ENCODE measurements at regions not wholly inside any gene's neighbourhood (a gene's known extent, or its start where the extent isn't known, plus 50 kb on each side); places are given as distances from the start of the nearest gene placed in this dataset.

DNA sequence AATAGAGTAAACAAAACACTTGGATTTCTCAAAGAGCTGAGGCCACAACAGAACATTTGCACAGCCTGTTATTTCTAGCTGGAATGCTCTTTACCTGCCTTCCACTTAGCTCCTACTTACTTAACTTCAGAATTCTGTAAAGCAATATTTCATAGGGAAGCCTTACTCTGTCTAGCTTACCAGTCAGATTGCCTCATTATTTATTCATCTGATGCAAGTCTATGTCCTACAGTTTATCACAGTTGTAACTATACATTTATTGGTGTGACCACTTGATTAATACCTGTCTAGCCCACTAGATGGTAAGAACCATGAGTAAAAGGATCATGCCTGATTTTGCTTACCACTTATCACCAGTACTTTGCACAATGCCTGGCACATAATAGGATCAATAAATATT lies 56.1 kb upstream of the ME3 start:
- no peak overlapping the region for H3K4me3 ChIP-seq (ENCODE audit: low read depth in 1 of 5, low read length in 5 of 5)
- no peaks in the 10 kb centered on the region for H3K4me1 ChIP-seq (ENCODE audit: control insufficient read depth in 5 of 5, insufficient read depth in 5 of 5, low read length in 5 of 5)
- no peak overlapping the region for H3K27ac ChIP-seq (ENCODE audit: low read depth, low read length)
- H3K9ac ChIP-seq (ENCODE audit: low read length in 5 of 5) = no peak overlapping the region
- peaks cover 0 to 3% (median 0%) of the 10 kb centered on the region in 5 donors for H3K9me3 ChIP-seq (ENCODE audit: control insufficient read depth in 5 of 5, low read length in 5 of 5)
- no peaks in the 10 kb centered on the region for H3K36me3 ChIP-seq (ENCODE audit: control insufficient read depth in 5 of 5, insufficient read depth in 5 of 5, low read length in 5 of 5)
- H3K27me3 ChIP-seq (ENCODE audit: control insufficient read depth in 5 of 5, insufficient read depth in 4 of 5, low read length in 5 of 5) = no peaks in the 10 kb centered on the region

DNA sequence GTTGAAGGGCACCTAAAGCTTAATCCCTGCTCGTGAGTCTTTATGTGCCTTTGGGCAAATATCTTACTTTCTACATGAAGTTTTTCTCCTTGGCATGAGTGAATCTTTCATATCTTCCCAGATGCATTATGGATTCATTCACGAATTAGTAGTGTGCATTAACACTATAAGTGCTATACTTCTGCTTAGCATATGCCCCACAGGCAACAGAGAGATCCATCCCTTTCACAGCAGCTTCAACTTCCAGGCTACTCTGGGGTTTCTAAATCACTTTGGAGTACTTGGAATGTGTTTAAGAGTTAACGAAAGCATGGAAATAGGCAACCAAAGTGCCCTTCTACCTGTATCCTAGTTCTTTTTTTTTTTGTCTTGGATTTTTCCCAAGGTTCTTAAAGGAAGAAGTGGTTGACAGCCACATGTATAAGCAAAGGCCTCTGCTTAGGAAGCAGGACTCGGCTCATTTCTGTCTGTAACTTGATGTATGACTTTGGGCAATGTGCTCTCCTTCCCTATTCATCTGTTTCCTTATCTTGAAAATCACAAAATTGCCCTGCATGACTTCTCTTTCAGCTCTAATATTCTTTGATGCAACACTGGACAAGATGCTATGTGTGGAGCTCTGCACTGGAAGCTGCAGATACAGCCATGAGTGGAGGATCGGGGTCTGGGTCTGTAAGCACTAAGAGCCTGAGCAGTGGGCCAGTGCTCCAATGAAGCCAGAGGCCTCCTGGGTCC lies 54.5 kb upstream of the ME3 start:
- H3K9ac ChIP-seq (ENCODE audit: low read length in 5 of 5) = no peak overlapping the region
- H3K27ac ChIP-seq (ENCODE audit: low read depth, low read length) = no peak overlapping the region
- H3K9me3 ChIP-seq (ENCODE audit: control insufficient read depth in 5 of 5, low read length in 5 of 5) = peaks cover 0 to 11% (median 8%) of the 10 kb centered on the region in 5 donors
- no peaks in the 10 kb centered on the region for H3K27me3 ChIP-seq (ENCODE audit: control insufficient read depth in 5 of 5, insufficient read depth in 4 of 5, low read length in 5 of 5)
- no peaks in the 10 kb centered on the region for H3K4me1 ChIP-seq (ENCODE audit: control insufficient read depth in 5 of 5, insufficient read depth in 5 of 5, low read length in 5 of 5)
- H3K4me3 ChIP-seq (ENCODE audit: low read depth in 1 of 5, low read length in 5 of 5) = no peak overlapping the region
- H3K36me3 ChIP-seq (ENCODE audit: control insufficient read depth in 5 of 5, insufficient read depth in 5 of 5, low read length in 5 of 5) = no peaks in the 10 kb centered on the region

DNA sequence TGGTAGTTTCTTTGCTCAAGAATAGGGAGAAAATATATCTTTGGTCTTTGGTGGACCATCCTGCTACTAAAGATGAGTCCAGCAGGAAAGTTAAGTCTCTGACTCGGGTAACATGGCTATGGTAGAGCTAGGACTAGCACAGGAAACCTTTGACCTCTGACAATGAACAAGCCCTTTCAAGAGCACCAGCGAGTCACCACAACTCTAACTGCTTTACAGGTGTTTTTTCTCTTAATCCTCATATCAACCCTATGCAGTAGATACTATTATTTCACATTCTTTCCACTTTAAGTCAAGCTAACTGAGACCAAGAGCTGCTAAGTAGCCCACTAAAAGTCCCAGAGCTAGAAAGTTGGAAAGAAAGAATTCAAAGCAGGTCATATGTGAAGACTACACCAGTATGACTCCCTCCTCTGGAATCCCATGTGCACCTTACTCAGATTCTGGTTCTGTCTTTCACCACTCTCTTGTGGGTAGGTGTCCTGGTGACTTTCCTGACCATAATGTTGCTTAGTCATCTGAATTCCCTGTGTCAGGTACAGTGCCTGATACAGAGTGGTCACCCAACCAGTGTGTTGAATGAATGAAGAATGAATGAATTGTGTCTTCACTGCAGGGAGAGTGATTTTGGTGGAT lies 53.8 kb upstream of the ME3 start:
- no peaks in the 10 kb centered on the region for H3K4me1 ChIP-seq (ENCODE audit: control insufficient read depth in 5 of 5, insufficient read depth in 5 of 5, low read length in 5 of 5)
- H3K27ac ChIP-seq (ENCODE audit: low read depth, low read length) = no peak overlapping the region
- peaks cover 0 to 18% (median 14%) of the 10 kb centered on the region in 5 donors for H3K9me3 ChIP-seq (ENCODE audit: control insufficient read depth in 5 of 5, low read length in 5 of 5)
- H3K9ac ChIP-seq (ENCODE audit: low read length in 5 of 5) = no peak overlapping the region
- H3K4me3 ChIP-seq (ENCODE audit: low read depth in 1 of 5, low read length in 5 of 5) = no peak overlapping the region
- no peaks in the 10 kb centered on the region for H3K27me3 ChIP-seq (ENCODE audit: control insufficient read depth in 5 of 5, insufficient read depth in 4 of 5, low read length in 5 of 5)
- H3K36me3 ChIP-seq (ENCODE audit: control insufficient read depth in 5 of 5, insufficient read depth in 5 of 5, low read length in 5 of 5) = no peaks in the 10 kb centered on the region

DNA sequence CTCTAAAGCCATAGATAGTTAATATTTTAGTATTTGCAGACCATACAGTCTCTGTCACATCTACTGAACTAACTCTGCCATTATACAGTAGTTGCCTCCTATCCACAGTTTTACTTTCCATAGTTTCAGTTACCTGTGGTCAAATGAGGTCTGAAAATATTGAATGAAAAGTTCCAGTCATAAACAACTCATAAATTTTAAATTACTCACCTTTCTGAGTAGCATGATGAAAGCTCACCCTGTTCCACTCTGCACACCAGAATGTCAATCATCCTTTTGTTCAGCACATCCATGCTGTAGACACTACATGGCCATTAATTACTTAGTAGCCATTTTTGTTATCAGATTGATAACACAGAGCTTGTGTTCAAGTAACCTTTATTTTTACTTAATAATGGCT lies 51.7 kb upstream of the ME3 start:
- no peak overlapping the region for H3K27ac ChIP-seq (ENCODE audit: low read depth, low read length)
- H3K36me3 ChIP-seq (ENCODE audit: control insufficient read depth in 5 of 5, insufficient read depth in 5 of 5, low read length in 5 of 5) = no peaks in the 10 kb centered on the region
- H3K4me3 ChIP-seq (ENCODE audit: low read depth in 1 of 5, low read length in 5 of 5) = no peak overlapping the region
- H3K4me1 ChIP-seq (ENCODE audit: control insufficient read depth in 5 of 5, insufficient read depth in 5 of 5, low read length in 5 of 5) = no peaks in the 10 kb centered on the region
- H3K9me3 ChIP-seq (ENCODE audit: control insufficient read depth in 5 of 5, low read length in 5 of 5) = peaks cover 0 to 18% (median 14%) of the 10 kb centered on the region in 5 donors
- H3K9ac ChIP-seq (ENCODE audit: low read length in 5 of 5) = no peak overlapping the region
- no peaks in the 10 kb centered on the region for H3K27me3 ChIP-seq (ENCODE audit: control insufficient read depth in 5 of 5, insufficient read depth in 4 of 5, low read length in 5 of 5)

DNA sequence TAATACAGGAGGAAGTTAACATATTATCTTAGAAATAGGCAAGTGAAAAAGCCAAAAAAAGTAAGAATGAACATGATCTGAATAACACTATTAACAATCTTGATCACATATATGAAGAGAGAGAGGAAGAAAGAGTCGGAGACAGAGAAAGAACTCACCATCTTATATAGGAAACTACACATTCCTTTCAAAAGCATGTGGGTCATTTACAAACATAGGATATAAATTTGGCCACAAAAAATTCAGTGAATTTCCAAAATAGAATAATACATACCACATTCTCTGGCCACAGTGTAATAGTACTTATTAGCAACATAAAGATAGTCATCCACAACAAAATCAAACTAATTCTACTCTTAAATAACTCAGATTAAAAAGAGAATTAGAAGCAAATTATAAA lies 50.9 kb upstream of the ME3 start:
- Histone ChIP-seq H3K9me3 (ENCODE audit: control insufficient read depth in 5 of 5, low read length in 5 of 5) (peaks cover 0 to 18% (median 14%) of the 10 kb centered on the region in 5 donors), H3K36me3 (ENCODE audit: control insufficient read depth in 5 of 5, insufficient read depth in 5 of 5, low read length in 5 of 5) (no peaks in the 10 kb centered on the region), H3K27ac (ENCODE audit: low read depth, low read length) (no peak overlapping the region), H3K27me3 (ENCODE audit: control insufficient read depth in 5 of 5, insufficient read depth in 4 of 5, low read length in 5 of 5) (no peaks in the 10 kb centered on the region), H3K4me1 (ENCODE audit: control insufficient read depth in 5 of 5, insufficient read depth in 5 of 5, low read length in 5 of 5) (no peaks in the 10 kb centered on the region), H3K4me3 (ENCODE audit: low read depth in 1 of 5, low read length in 5 of 5) (no peak overlapping the region), H3K9ac (ENCODE audit: low read length in 5 of 5) (no peak overlapping the region)

DNA sequence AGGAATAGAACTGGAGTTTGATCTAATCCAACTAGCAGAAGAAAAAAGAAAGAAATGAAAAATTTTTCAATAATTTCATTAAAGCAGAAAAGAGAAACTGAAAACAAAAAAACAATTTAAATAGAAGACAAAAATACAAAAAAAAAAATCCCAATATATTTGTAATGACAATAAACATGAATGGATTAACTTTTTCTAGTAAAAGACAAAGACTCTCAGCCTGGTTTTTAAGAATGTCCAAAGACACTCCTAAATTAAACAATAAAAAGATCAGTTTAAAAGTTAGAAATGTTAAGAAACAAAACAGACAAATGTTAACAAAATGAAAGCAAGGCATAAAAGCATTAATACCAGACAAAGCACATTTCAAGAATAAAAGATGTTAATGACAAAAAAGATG lies 50.3 kb upstream of the ME3 start:
- H3K9ac ChIP-seq (ENCODE audit: low read length in 5 of 5) = no peak overlapping the region
- H3K4me3 ChIP-seq (ENCODE audit: low read depth in 1 of 5, low read length in 5 of 5) = no peak overlapping the region
- no peaks in the 10 kb centered on the region for H3K4me1 ChIP-seq (ENCODE audit: control insufficient read depth in 5 of 5, insufficient read depth in 5 of 5, low read length in 5 of 5)
- H3K27ac ChIP-seq (ENCODE audit: low read depth, low read length) = no peak overlapping the region
- H3K27me3 ChIP-seq (ENCODE audit: control insufficient read depth in 5 of 5, insufficient read depth in 4 of 5, low read length in 5 of 5) = no peaks in the 10 kb centered on the region
- peaks cover 0 to 18% (median 14%) of the 10 kb centered on the region in 5 donors for H3K9me3 ChIP-seq (ENCODE audit: control insufficient read depth in 5 of 5, low read length in 5 of 5)
- no peaks in the 10 kb centered on the region for H3K36me3 ChIP-seq (ENCODE audit: control insufficient read depth in 5 of 5, insufficient read depth in 5 of 5, low read length in 5 of 5)

Measured in subcutaneous abdominal adipose tissue (tissue), 5 donors.